ENCODE measurements at regions not wholly inside any gene's neighbourhood (a gene's known extent, or its start where the extent isn't known, plus 50 kb on each side); places are given as distances from the start of the nearest gene placed in this dataset.
"Not testable (repeated sequence)": the region's sequence is repeated elsewhere in the genome, so short reads cannot be mapped to it uniquely, and the experiment has no call there.

GRCh38 chr3:176149567-176149966, 1047.7 kb downstream of the TBL1XR1 start:
- DNase-seq = no peak

GRCh38 chr3:176147251-176147650, 1050.0 kb downstream of the TBL1XR1 start:
- DNase-seq = peak; percentile 42

GRCh38 chr3:176141837-176142236, 1055.4 kb downstream of the TBL1XR1 start:
- DNase-seq = no peak

GRCh38 chr3:176120507-176120906, 1076.8 kb downstream of the TBL1XR1 start:
- no peak for DNase-seq

- DNase-seq = no peak
Measured at GRCh38 chr3:176119826-176120225, 1077.5 kb downstream of the TBL1XR1 start.

GRCh38 chr3:176106380-176106779, 1090.9 kb downstream of the TBL1XR1 start:
- no peak for DNase-seq

- DNase-seq = no peak
Measured at GRCh38 chr3:176097027-176097426, 1100.3 kb downstream of the TBL1XR1 start.

GRCh38 chr3:176093892-176094291, 1103.4 kb downstream of the TBL1XR1 start:
- not testable (repeated sequence) for DNase-seq

GRCh38 chr3:176090727-176091126, 1106.6 kb downstream of the TBL1XR1 start:
- DNase-seq = no peak

- DNase-seq = no peak
Measured at GRCh38 chr3:176088962-176089383, 1108.3 kb downstream of the TBL1XR1 start.

- no peak for DNase-seq
Measured at GRCh38 chr3:176087066-176087697, 1110.1 kb downstream of the TBL1XR1 start.

- DNase-seq = no peak
Measured at GRCh38 chr3:176079785-176080184, 1117.5 kb downstream of the TBL1XR1 start.

- peak; percentile 39 for DNase-seq
Measured at GRCh38 chr3:176078906-176079305, 1118.4 kb downstream of the TBL1XR1 start.

GRCh38 chr3:176075491-176075890, 1121.8 kb downstream of the TBL1XR1 start:
- DNase-seq = no peak

- no peak for DNase-seq
Measured at GRCh38 chr3:176075046-176075445, 1122.2 kb downstream of the TBL1XR1 start.

- DNase-seq = no peak
Measured at GRCh38 chr3:176074096-176074495, 1123.2 kb downstream of the TBL1XR1 start.

GRCh38 chr3:176071943-176072342, 1125.3 kb downstream of the TBL1XR1 start:
- no peak for DNase-seq

GRCh38 chr3:176068750-176069149, 1128.5 kb downstream of the TBL1XR1 start:
- no peak for DNase-seq

- DNase-seq = no peak
Measured at GRCh38 chr3:176058856-176059255, 1138.4 kb downstream of the TBL1XR1 start.

GRCh38 chr3:176055836-176056235, 1141.4 kb downstream of the TBL1XR1 start:
- no peak for DNase-seq

- no peak for DNase-seq
Measured at GRCh38 chr3:176051766-176052165, 1145.5 kb downstream of the TBL1XR1 start.

- DNase-seq = no peak
Measured at GRCh38 chr3:176046703-176047102, 1150.6 kb downstream of the TBL1XR1 start.

GRCh38 chr3:176041812-176042211, 1155.5 kb downstream of the TBL1XR1 start:
- DNase-seq = peak; percentile 36

GRCh38 chr3:176041185-176041584, 1156.1 kb downstream of the TBL1XR1 start:
- DNase-seq = no peak

- no peak for DNase-seq
Measured at GRCh38 chr3:176037636-176038035, 1159.6 kb downstream of the TBL1XR1 start.

Data from eye (tissue), 1 donor.